Transverse colon (tissue), 4 donors: ENCODE measurements at regions not wholly inside any gene's neighbourhood (a gene's known extent, or its start where the extent isn't known, plus 50 kb on each side); places are given as distances from the start of the nearest gene placed in this dataset.

ENCODE experiments used
- DNase-seq: peaks from one replicate; pipeline ENCODE4 v3.0.0-alpha.2; 2019
- H3K27ac ChIP-seq, 4 donors: fragments of 200-600 bp; sonication (generic); 2 replicates each; pipeline ENCODE4 v1.5.1; 2016 to 2018; ENCODE audit warnings: inconsistent platforms in 4 of 4
- H3K27me3 ChIP-seq: fragments of 200-600 bp; sonication (generic); 2 replicates; pipeline ENCODE4 v1.5.1; 2017; ENCODE audit warnings: inconsistent platforms
- H3K36me3 ChIP-seq, 4 donors: fragments of 200-600 bp; sonication (generic); 2 replicates each; pipeline ENCODE4 v1.5.1; 2017 to 2019; ENCODE audit warnings: inconsistent platforms in 4 of 4
- H3K4me1 ChIP-seq, 4 donors: fragments of 200-600 bp; sonication (generic); 2 replicates each; pipeline ENCODE4 v1.5.1; 2017 to 2020; ENCODE audit warnings: inconsistent platforms in 4 of 4
- H3K4me3 ChIP-seq, 4 donors: fragments of 200-600 bp; sonication (generic); 1 replicate in 1 of 4; 2 replicates in 3 of 4; pipeline versions ENCODE4 v1.5.1 to v1.6.1; 2017 to 2019; ENCODE audit warnings: inconsistent platforms in 4 of 4
- H3K9me3 ChIP-seq, 2 donors: fragments of 200-600 bp; sonication (generic); 2 replicates each; pipeline ENCODE4 v1.5.1; 2017 to 2019; ENCODE audit warnings: inconsistent platforms in 2 of 2
- CTCF ChIP-seq, 5 experiments: fragments of 200-600 bp in 3 of 5; fragments of 450-650 bp in 2 of 5; sonication (generic) in 3 of 5; IDR thresholded peaks; 1 replicate in 2 of 5; 2 replicates in 3 of 5; pipeline ENCODE4 v1.5.1; 2016 to 2017; ENCODE audit warnings: antibody characterized with exemption in 5 of 5, inconsistent platforms in 3 of 5, mild to moderate bottlenecking in 2 of 5, moderate library complexity in 1 of 5
- EP300 ChIP-seq: sonication (generic); formaldehyde crosslinking; IDR thresholded peaks from one replicate; pipeline ENCODE4 v1.6.1; 2017; ENCODE audit warnings: antibody characterized with exemption, low read depth
- POLR2A ChIP-seq: fragments of 450-650 bp; IDR thresholded peaks from one replicate; pipeline ENCODE4 v1.6.1; 2016; ENCODE audit warnings: antibody characterized with exemption, mild to moderate bottlenecking, moderate library complexity
- POLR2AphosphoS5 ChIP-seq, 3 donors: sonication (generic); formaldehyde crosslinking; IDR thresholded peaks; one replicate each; pipeline ENCODE4 v1.6.1; 2016; ENCODE audit warnings: antibody characterized with exemption in 3 of 3
- WGBS, 2 donors: methylation state at CpG; one replicate each; pipeline ENCODE4 v1.1.5; 2018; ENCODE audit warnings: low coverage in 1 of 2; 5-methylcytosine and 5-hydroxymethylcytosine counted together
- in situ Hi-C, 4 donors: fragments of 200-750 bp; cut with MboI; loops; one replicate each; pipeline versions ENCODE4 v1.15.0 to v1.15.1; 2017; ENCODE audit warnings: low sequenced_read_pairs in 3 of 4, low pct_ligation_motif_present in 1 of 4, low pct_unique_long_range_greater_than_20kb in 1 of 4
- intact Hi-C: fragments of 100-400 bp; cut with DNase I; formaldehyde crosslinking; loops from one replicate; pipeline ENCODE4 v1.15.1; 2023; ENCODE audit warnings: low total_unique reads

GRCh38 chr1:218695525-218695924 is 350.4 kb downstream of the TGFB2 start:
- no peaks in the 10 kb centered on the region for H3K4me1 ChIP-seq
- H3K27me3 ChIP-seq: no peaks in the 10 kb centered on the region
- H3K36me3 ChIP-seq: no peaks in the 10 kb centered on the region
- no peak for DNase-seq
- H3K4me3 ChIP-seq: no peak overlapping the region
- WGBS, 2 donors: 74 to 92% methylated on average over 4 of the region's 4 CpGs
- H3K9me3 ChIP-seq: no peaks in the 10 kb centered on the region
- no peak overlapping the region for H3K27ac ChIP-seq
- TF ChIP-seq POLR2A (no peak), CTCF (IDR thresholded peaks at IDR 0.05) (no peak), POLR2AphosphoS5 (IDR thresholded peaks at IDR 0.05) (no peak), EP300 (no peak)
- intact Hi-C loops: no loop called here
- in situ Hi-C loops: no loop called here

- no peaks in the 10 kb centered on the region for H3K9me3 ChIP-seq
- in situ Hi-C loops (no loop called here), intact Hi-C loops (no loop called here)
- no peaks in the 10 kb centered on the region for H3K4me1 ChIP-seq
- no peaks in the 10 kb centered on the region for H3K27me3 ChIP-seq
- H3K27ac ChIP-seq: no peak overlapping the region
- H3K4me3 ChIP-seq: no peak overlapping the region
- no peak for TF ChIP-seq CTCF (IDR thresholded peaks at IDR 0.05)
- no peaks in the 10 kb centered on the region for H3K36me3 ChIP-seq
- DNase-seq: no peak
Observed at GRCh38 chr1:218698141-218698540, 353.0 kb downstream of the TGFB2 start.

- H3K36me3 ChIP-seq: no peaks in the 10 kb centered on the region
- TF ChIP-seq POLR2AphosphoS5 (IDR thresholded peaks at IDR 0.05) (no peak), EP300 (no peak), CTCF (IDR thresholded peaks at IDR 0.05) (no peak), POLR2A (no peak)
- no peak overlapping the region for H3K4me3 ChIP-seq
- H3K9me3 ChIP-seq: no peaks in the 10 kb centered on the region
- DNase-seq: no peak
- 43 to 66% methylated on average over 3 of the region's 3 CpGs for WGBS, 2 donors
- no peaks in the 10 kb centered on the region for H3K4me1 ChIP-seq
- in situ Hi-C loops: no loop called here
- intact Hi-C loops: no loop called here
- H3K27ac ChIP-seq: no peak overlapping the region
- no peaks in the 10 kb centered on the region for H3K27me3 ChIP-seq
Observed at GRCh38 chr1:218699421-218699820, 354.3 kb downstream of the TGFB2 start.

GRCh38 chr1:218699865-218700264 is 354.7 kb downstream of the TGFB2 start:
- in situ Hi-C loops: no loop called here
- DNase-seq: no peak
- TF ChIP-seq POLR2A (no peak), CTCF (IDR thresholded peaks at IDR 0.05) (no peak), POLR2AphosphoS5 (IDR thresholded peaks at IDR 0.05) (no peak), EP300 (no peak)

More at GRCh38 chr1:218699865-218700264, 354.7 kb downstream of the TGFB2 start:
- Histone ChIP-seq H3K36me3 (no peaks in the 10 kb centered on the region), H3K9me3 (no peaks in the 10 kb centered on the region), H3K4me3 (no peak overlapping the region), H3K27ac (no peak overlapping the region), H3K27me3 (no peaks in the 10 kb centered on the region), H3K4me1 (no peaks in the 10 kb centered on the region)
- WGBS, 2 donors: 83 to 86% methylated on average over 1 to 2 of the region's 2 CpGs
- intact Hi-C loops: no loop called here
